ENCODE measurements at regions not wholly inside any gene's neighbourhood (a gene's known extent, or its start where the extent isn't known, plus 50 kb on each side); places are given as distances from the start of the nearest gene placed in this dataset.
"Not testable (repeated sequence)": the region's sequence is repeated elsewhere in the genome, so short reads cannot be mapped to it uniquely, and the experiment has no call there.

GRCh38 chr5:154702477-154702876 is 52.7 kb upstream of the LARP1 start:
- no peak for DNase-seq (ENCODE audit: low read depth in 2 of 2)

DNA sequence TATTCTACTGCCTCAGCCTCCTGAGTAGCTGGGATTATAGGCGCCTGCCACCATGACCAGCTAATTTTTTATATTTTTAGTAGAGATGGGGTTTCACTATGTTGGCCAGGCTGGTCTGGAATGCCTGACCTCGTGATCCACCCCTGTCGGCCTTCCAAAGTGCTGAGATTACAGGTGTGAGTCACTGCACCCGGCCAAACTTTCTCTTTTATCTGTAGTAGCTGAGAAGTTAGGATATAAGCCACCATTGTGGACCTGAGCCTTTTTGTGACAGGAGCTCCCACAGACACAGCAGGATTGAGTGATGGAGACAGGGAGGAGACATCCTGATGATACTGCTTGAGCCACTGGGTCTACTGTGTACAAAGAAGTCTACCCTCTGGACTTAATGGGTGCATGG is 53.5 kb upstream of the LARP1 start:
- not testable (repeated sequence) for DNase-seq (ENCODE audit: low read depth in 2 of 2)

GRCh38 chr5:154701181-154701580 is 54.0 kb upstream of the LARP1 start:
- no peak for DNase-seq (ENCODE audit: low read depth in 2 of 2)

DNA sequence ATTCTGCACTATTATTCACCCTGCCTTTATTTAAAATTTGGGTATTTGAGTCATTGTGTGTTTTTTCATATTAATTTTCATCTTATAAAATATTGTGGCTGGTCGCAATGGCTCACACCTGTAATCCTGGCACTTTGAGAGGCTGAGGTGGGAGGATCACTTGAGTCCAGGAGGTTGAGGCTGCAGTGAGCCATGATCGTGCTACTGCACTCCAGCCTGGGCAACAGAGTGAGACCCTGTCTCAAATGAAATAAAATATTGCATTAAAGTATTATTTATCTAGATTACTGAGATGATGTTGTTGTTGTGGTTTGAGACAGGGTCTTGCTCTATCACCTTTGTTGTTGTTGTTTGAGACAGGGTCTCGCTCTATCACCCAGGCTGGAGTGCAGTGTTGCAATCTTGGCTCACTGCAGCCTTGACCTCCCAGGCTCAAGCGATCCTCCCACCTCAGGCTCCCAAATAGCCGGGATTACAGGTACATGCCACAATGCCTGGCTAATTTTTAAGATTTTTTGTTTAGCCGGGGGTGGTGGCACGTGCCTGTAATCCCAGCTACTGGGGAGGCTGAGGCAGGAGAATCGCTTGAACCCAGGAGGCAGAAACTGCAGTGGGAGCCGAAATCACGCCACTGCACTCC is 54.8 kb upstream of the LARP1 start:
- DNase-seq (ENCODE audit: low read depth in 2 of 2): not testable (repeated sequence)

- no peak for DNase-seq (ENCODE audit: low read depth in 2 of 2)
Observed at GRCh38 chr5:154698763-154699162, 56.4 kb upstream of the LARP1 start.

DNA sequence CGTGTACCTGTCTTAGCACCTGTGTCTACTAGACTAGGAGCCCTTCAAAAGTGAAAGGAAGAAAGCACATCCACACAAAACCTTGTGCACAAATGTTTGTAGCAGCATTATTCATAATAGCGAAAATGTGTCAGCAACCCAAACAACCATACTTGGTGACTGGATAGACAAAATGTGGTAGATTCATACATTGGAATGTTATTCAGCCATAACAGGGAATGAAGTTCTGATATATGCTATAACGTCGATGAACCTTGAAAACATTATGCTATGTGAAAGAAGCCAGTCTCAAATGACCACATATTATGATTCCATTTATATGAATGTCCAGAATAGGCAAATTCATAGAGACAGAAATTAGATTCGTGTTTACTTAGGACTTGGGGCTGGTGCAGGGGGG is 57.8 kb upstream of the LARP1 start:
- DNase-seq (ENCODE audit: low read depth in 2 of 2): no peak

DNA sequence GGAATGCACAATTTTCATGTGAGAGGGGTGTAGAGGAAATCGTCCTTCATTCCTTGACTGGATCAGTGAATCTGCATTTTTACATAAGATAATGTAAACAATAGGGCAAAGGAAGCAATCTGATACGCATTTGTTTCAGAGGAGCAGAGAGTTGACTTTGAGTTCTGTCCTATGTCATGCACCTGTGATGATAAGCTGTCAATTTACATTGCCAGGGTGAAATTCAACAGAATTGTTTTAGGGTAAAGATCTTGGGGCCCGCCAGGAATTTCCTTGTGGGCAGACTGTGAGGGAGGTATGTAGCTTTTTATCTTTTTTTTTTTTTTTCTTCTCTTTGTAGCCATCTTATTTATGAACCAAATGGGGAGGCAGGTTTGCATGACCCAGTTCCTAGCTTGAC is 58.3 kb upstream of the LARP1 start:
- no peak for DNase-seq (ENCODE audit: low read depth in 2 of 2)

- DNase-seq (ENCODE audit: low read depth in 2 of 2): no peak
Observed at GRCh38 chr5:154694159-154694558, 61.0 kb upstream of the LARP1 start.

- no peak for DNase-seq (ENCODE audit: low read depth in 2 of 2)
Observed at GRCh38 chr5:154690488-154690887, 64.7 kb upstream of the LARP1 start.

DNA sequence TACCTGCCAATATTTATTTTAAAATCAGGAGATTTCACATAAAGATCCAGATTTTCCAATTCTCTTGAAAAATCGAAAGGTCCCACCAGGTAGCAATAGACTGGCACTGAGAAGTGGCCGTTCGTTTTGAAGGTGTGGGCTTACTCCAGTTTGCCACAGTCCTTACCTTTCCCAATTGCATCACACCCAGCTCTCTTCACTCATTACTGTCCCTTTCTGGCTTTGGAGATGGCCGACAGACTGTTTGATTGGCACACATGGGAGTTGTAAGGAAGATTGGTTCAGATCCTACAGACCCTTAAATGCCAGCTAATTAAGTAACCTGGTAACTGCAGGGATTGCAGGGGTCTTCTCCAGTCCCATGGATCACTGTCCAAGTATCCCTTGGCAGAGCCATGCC is 68.7 kb upstream of the LARP1 start:
- DNase-seq (ENCODE audit: low read depth in 2 of 2): no peak

DNA sequence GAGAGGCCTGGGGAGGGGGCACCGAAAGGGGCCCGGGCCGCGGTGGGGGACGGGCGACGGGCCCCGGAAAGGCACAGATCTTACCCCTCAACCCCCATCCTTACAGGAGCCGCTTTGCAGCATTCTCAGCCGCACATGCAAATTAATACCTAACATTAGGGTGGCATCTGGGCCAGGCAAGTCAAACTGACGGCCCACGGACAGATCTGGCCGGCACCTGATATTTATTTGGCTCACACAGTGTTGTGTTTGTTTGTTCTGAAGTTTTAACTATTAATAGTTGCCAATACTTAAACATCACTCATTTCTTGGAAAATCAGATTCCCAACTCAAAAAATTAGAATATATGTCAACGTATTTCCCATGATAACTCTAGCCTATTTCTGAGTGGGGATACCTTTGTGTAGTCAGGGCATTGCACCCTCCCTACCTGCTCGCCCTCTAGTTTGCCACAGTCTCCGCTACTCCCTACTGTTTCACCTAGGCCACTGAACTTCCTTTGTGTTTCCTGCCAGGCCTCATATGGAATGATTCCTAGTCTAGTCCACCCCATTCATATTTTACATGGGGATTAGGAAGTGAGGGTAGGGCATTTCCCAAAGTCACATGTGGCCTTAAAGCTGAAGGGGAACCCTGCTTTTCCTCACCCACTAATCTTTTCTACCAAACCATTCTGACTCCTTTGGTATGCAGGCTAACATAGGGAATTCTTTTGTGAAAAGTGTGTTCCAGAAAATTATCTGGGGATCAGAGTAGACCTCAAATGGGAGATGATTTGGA is 71.9 kb upstream of the LARP1 start:
- no peak for DNase-seq (ENCODE audit: low read depth in 2 of 2)

DNA sequence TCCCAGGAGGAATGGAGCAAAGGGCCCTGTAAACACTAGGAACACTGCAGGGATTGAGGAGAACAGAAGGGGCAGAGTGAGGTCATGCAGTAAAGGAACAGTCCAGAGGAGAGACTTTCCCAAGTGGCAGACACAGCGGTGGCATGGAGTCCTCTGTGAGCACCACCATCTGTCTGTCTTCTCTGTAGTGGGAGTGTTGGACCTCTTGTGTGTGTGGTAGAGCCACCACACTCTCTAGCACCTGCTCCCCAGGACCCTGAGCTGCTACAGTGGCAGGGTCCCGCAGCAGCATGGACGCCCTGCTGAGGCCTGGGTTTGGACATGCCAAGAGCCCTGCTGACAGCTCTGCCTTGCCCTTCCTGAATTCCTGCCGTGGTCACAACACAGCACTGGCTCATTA is 75.7 kb upstream of the LARP1 start:
- DNase-seq (ENCODE audit: low read depth in 2 of 2): no peak

- DNase-seq (ENCODE audit: low read depth in 2 of 2): no peak
Observed at GRCh38 chr5:154677921-154678320, 77.3 kb upstream of the LARP1 start.

DNA sequence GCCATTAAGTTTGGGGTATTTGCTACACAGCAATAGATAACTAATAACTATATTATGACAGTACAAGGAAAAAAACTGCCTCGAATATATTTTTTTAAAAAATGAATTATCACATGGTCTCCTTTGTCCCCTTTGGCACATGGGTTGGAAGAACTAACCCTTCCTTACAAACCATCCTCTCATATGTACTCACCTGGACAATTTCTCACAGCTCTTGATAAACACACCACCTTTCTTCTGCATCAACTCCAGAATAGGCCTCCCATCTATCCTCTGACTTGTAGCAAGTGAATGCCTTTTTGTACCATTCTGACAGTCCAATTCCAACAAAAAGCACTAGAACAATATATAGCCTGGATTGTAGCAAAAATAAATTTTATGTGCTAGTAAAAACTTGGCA is 78.7 kb upstream of the LARP1 start:
- DNase-seq (ENCODE audit: low read depth in 2 of 2): no peak

- DNase-seq (ENCODE audit: low read depth in 2 of 2): no peak
Observed at GRCh38 chr5:154674029-154674428, 81.1 kb upstream of the LARP1 start.

DNA sequence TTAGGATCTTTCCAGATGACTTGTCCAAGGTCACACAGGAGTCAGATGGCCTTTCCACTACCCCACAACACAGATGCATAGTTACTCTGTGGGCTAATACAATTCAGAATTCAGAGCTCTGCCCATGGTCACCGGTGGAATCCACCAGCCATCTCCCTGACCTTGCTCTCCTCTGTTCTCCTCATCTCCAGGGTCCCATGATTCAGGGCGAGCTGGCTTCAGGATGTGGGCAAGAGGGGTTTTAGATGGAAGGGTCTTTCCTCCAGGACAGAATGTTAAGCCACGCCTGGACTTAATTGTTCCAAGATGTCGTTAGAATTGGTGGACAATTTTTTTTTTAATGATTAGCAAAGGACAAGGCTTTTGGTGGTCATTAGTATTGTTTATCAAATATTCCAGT is 81.7 kb upstream of the LARP1 start:
- DNase-seq (ENCODE audit: low read depth in 2 of 2): no peak

GRCh38 chr5:154669913-154670312 is 85.3 kb upstream of the LARP1 start:
- DNase-seq (ENCODE audit: low read depth in 2 of 2): not testable (repeated sequence)

- no peak for DNase-seq (ENCODE audit: low read depth in 2 of 2)
Observed at GRCh38 chr5:154669402-154669801, 85.8 kb upstream of the LARP1 start.

DNA sequence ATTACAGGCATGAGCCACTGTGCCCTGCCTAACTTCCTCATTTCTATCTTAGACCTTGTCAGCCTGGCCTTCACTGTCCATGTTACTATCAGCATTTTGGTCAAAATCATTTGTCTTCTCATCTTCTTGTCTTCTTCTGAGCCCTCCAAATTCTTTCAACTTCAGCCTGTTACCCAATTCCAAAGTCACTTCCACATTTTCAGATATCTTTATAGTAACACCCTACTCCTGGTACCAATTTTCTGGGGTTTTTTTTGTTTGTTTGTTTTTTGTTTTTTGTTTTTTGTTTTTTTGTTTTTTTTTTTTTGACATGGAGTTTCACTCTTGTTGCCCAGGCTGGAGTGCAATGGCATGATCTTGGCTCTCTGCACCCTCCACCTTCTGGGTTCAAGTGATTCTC is 90.3 kb upstream of the LARP1 start:
- no peak for DNase-seq (ENCODE audit: low read depth in 2 of 2)

DNA sequence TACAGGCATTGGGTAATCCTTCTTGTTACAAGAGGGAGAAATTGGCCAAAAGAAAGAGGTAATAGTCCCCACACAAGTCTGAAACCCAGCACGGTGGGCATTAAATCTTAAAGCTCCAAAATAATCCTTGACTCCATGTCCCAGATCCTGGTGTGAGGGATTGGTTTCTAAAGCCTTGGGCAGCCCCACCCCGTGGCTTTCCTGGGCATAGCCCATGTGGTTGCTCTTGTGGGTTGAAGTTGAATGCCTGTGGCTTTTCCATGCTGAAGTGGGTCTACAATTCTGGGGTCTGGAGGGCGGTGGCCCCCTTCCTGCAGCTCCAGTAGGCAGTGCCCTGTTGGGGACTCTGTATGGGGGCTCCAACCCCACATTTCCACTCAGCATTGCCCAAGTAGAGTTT is 91.8 kb upstream of the LARP1 start:
- no peak for DNase-seq (ENCODE audit: low read depth in 2 of 2)

GRCh38 chr5:154654486-154655371 is 100.4 kb upstream of the LARP1 start:
- DNase-seq (ENCODE audit: low read depth in 2 of 2): no peak

DNA sequence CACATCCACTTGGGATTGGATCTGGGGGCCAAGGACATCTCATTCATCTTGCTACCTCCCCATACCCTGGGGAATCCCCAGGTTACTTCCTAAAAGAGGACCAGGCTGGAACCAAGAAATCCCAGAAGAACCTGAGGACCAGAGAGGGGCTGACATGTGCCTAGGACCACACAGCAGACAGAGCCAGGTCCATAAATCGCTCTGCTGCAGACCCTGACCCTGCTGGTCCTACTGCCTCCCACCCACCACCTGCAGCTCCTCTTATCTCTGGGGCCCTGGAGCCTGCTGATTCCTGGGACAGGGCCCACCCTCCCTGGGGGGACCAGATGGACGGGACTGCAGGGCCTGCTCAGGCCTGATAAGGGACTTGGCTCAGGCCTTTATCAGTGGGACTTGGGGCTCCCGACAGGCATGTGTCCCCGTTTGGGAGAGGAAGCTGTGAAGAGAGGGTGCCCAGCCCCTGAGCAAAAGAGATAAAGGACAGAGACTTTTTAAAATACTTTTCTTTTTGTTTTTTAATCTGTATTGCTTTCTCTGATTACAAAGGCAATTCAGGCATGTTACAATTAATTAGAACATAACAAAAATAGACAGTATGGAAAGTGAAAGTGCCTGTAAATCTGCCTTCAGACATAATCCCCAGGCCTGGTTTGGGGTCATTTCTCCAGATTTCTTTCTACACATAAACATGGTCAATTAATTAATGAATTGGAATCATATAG is 101.3 kb upstream of the LARP1 start:
- no peak for DNase-seq (ENCODE audit: low read depth in 2 of 2)
